ENCODE measurements at regions not wholly inside any gene's neighbourhood (a gene's known extent, or its start where the extent isn't known, plus 50 kb on each side); places are given as distances from the start of the nearest gene placed in this dataset.

GRCh38 chr6:133818320-133818719 lies 70.6 kb upstream of the TCF21 start:
- TF ChIP-seq CTCF (IDR thresholded peaks at IDR 0.05 in 8 of 11, conservative IDR thresholded peaks at IDR 0.05 in 3 of 11) = no peak
- TF ChIP-seq POLR2A (IDR thresholded peaks at IDR 0.05) = no peak

Measured in spleen (tissue), 7 donors.